H9 (cell line): ENCODE measurements at regions not wholly inside any gene's neighbourhood (a gene's known extent, or its start where the extent isn't known, plus 50 kb on each side); places are given as distances from the start of the nearest gene placed in this dataset.
A peak's percentile ranks its signal among the peaks of the same experiment; 100 is the strongest.

Source experiments
- DNase-seq: peaks from one replicate; pipeline ENCODE4 v3.0.0-alpha.2; 2017
- H2AFZ ChIP-seq: one replicate; pipeline ENCODE4 v1.6.1; 2013; ENCODE audit warnings: mild to moderate bottlenecking, low read length, control low read depth, moderate library complexity
- H2AK5ac ChIP-seq: 2 replicates; pipeline ENCODE4 v1.6.1; 2013; ENCODE audit warnings: low read length, control low read depth, mixed read lengths; ENCODE audit not compliant: insufficient read length
- H2BK120ac ChIP-seq: one replicate; pipeline ENCODE4 v1.6.1; 2013; ENCODE audit warnings: low read depth, mild to moderate bottlenecking, low read length, control low read depth, inconsistent platforms; ENCODE audit not compliant: poor library complexity, severe bottlenecking
- H2BK12ac ChIP-seq: 2 replicates; pipeline ENCODE4 v1.6.1; 2013; ENCODE audit warnings: low read length, control low read depth, mixed read lengths, low read depth; ENCODE audit not compliant: insufficient read length
- H2BK15ac ChIP-seq: 2 replicates; pipeline ENCODE4 v1.6.1; 2013; ENCODE audit warnings: low read depth, low read length, control low read depth
- H2BK20ac ChIP-seq: one replicate; pipeline ENCODE4 v1.6.1; 2013; ENCODE audit warnings: low read depth, mild to moderate bottlenecking, low read length, control low read depth, inconsistent platforms; ENCODE audit not compliant: poor library complexity, severe bottlenecking
- H2BK5ac ChIP-seq: 2 replicates; pipeline ENCODE4 v1.6.1; 2013; ENCODE audit warnings: low read length, control low read depth, mixed read lengths; ENCODE audit not compliant: insufficient read length
- H3K14ac ChIP-seq: 2 replicates; pipeline ENCODE4 v1.6.1; 2013; ENCODE audit warnings: low read length, control low read depth; ENCODE audit not compliant: insufficient read depth
- H3K18ac ChIP-seq: 2 replicates; pipeline ENCODE4 v1.6.1; 2013; ENCODE audit warnings: low read depth, mild to moderate bottlenecking, mixed read lengths, low read length, control low read depth; ENCODE audit not compliant: insufficient read length
- H3K23ac ChIP-seq: 2 replicates; pipeline ENCODE4 v1.6.1; 2013; ENCODE audit warnings: low read length, control low read depth, mixed read lengths, low read depth; ENCODE audit not compliant: insufficient read length
- H3K23me2 ChIP-seq: 2 replicates; pipeline ENCODE4 v1.6.1; 2013; ENCODE audit warnings: low read depth, mild to moderate bottlenecking, mixed read lengths, low read length, control low read depth; ENCODE audit not compliant: insufficient read length, poor library complexity, severe bottlenecking
- H3K27ac ChIP-seq: 2 replicates; pipeline ENCODE4 v1.5.1; 2013; ENCODE audit warnings: low read length, control low read depth, mixed read lengths, low read depth; ENCODE audit not compliant: insufficient read length
- H3K27me3 ChIP-seq: 2 replicates; pipeline ENCODE4 v1.6.1; 2013; ENCODE audit warnings: low read length, control low read depth, inconsistent platforms; ENCODE audit not compliant: insufficient read depth
- H3K4ac ChIP-seq: 2 replicates; pipeline ENCODE4 v1.6.1; 2013; ENCODE audit warnings: low read depth, mild to moderate bottlenecking, control low read depth, inconsistent platforms, low read length, moderate library complexity
- H3K4me1 ChIP-seq: 2 replicates; pipeline ENCODE4 v1.6.1; 2013; ENCODE audit warnings: low read length, control low read depth, inconsistent platforms; ENCODE audit not compliant: insufficient read depth
- H3K4me2 ChIP-seq: 2 replicates; pipeline ENCODE4 v1.6.1; 2013; ENCODE audit warnings: low read length, control low read depth, mixed read lengths; ENCODE audit not compliant: insufficient read length, insufficient read depth
- H3K56ac ChIP-seq: 2 replicates; pipeline ENCODE4 v1.6.1; 2013; ENCODE audit warnings: low read depth, mild to moderate bottlenecking, mixed read lengths, low read length, control low read depth; ENCODE audit not compliant: insufficient read length
- H3K79me1 ChIP-seq: 2 replicates; pipeline ENCODE4 v1.6.1; 2013; ENCODE audit warnings: low read depth, mild to moderate bottlenecking, moderate library complexity, low read length, control low read depth, inconsistent platforms; ENCODE audit not compliant: insufficient read depth, poor library complexity, severe bottlenecking
- H3K79me2 ChIP-seq: 2 replicates; pipeline ENCODE4 v1.6.1; 2013; ENCODE audit warnings: low read length, control low read depth, inconsistent platforms; ENCODE audit not compliant: insufficient read depth
- H3K9ac ChIP-seq: 2 replicates; pipeline ENCODE4 v1.6.1; 2013; ENCODE audit warnings: low read length, control low read depth, mixed read lengths; ENCODE audit not compliant: insufficient read length; ENCODE audit errors: extremely low read depth
- H3K9me3 ChIP-seq: one replicate; pipeline ENCODE4 v1.6.1; 2013; ENCODE audit warnings: low read depth, low read length, inconsistent platforms; ENCODE audit not compliant: control insufficient read depth
- H3T11ph ChIP-seq: one replicate; pipeline ENCODE4 v1.6.1; 2013; ENCODE audit warnings: mild to moderate bottlenecking, low read length, control low read depth, inconsistent platforms
- H4K20me1 ChIP-seq: one replicate; pipeline ENCODE4 v1.6.1; 2013; ENCODE audit not compliant: control insufficient read depth, insufficient read length, insufficient read depth
- H4K5ac ChIP-seq: 2 replicates; pipeline ENCODE4 v1.6.1; 2013; ENCODE audit warnings: low read depth, mild to moderate bottlenecking, mixed read lengths, low read length, control low read depth; ENCODE audit not compliant: insufficient read length
- H4K8ac ChIP-seq: replicated peaks from 2 replicates; pipeline ENCODE4 v1.6.1; 2013; ENCODE audit warnings: low read length, control low read depth, mixed read lengths, low read depth; ENCODE audit not compliant: insufficient read length
- H4K91ac ChIP-seq: 2 replicates; pipeline ENCODE4 v1.6.1; 2013; ENCODE audit warnings: low read depth, mild to moderate bottlenecking, moderate library complexity, mixed read lengths, low read length, control low read depth; ENCODE audit not compliant: insufficient read length
- H3K27ac Mint-ChIP-seq, 3 experiments: 2 replicates in 2 of 3; 3 replicates in 1 of 3; pipeline ENCODE4 v1.8.0; 2020 to 2021; ENCODE audit warnings: mixed read lengths in 3 of 3, mild to moderate bottlenecking in 1 of 3, moderate library complexity in 1 of 3
- H3K27me3 Mint-ChIP-seq: 2 replicates; pipeline ENCODE4 v1.8.0; 2021; ENCODE audit warnings: low read depth, mild to moderate bottlenecking, moderate library complexity, mixed read lengths
- H3K36me3 Mint-ChIP-seq, 3 experiments: 2 replicates in 2 of 3; 3 replicates in 1 of 3; pipeline ENCODE4 v1.8.0; 2020 to 2021; ENCODE audit warnings: low read depth in 3 of 3, mixed read lengths in 3 of 3; ENCODE audit not compliant: insufficient read depth in 1 of 3
- H3K4me1 Mint-ChIP-seq, 2 experiments: 2 replicates each; pipeline ENCODE4 v1.8.0; 2020; ENCODE audit warnings: mixed read lengths in 2 of 2
- H3K4me3 Mint-ChIP-seq, 2 experiments: 2 replicates in 1 of 2; 3 replicates in 1 of 2; pipeline ENCODE4 v1.8.0; 2020 to 2021; ENCODE audit warnings: mild to moderate bottlenecking in 2 of 2, mixed read lengths in 2 of 2, moderate library complexity in 1 of 2
- H3K9me3 Mint-ChIP-seq, 2 experiments: 2 replicates in 1 of 2; 3 replicates in 1 of 2; pipeline ENCODE4 v1.8.0; 2020; ENCODE audit warnings: mild to moderate bottlenecking in 2 of 2, mixed read lengths in 2 of 2, moderate library complexity in 1 of 2
- CTCF ChIP-seq: fragments of 200-600 bp; sonication (generic); conservative IDR thresholded peaks from 3 replicates; pipeline ENCODE4 v1.8.0; 2021; ENCODE audit warnings: antibody characterized with exemption, mild to moderate bottlenecking
- WGBS: extraction: QIAGEN DNeasy Blood & Tissue Kit; methylation state at CpG from one replicate; pipeline ENCODE4 v1.1.7; 2013; ENCODE audit warnings: missing lambda C conversion rate, low lambda C conversion rate, mixed read lengths; ENCODE audit not compliant: insufficient read length; ENCODE audit errors: extremely low coverage; 5-methylcytosine and 5-hydroxymethylcytosine counted together

- no peaks in the 10 kb centered on the region for H3K23me2 ChIP-seq
- no peak overlapping the region for H2BK12ac ChIP-seq
- H3K4me2 ChIP-seq, result no peak overlapping the region
- H3K27ac ChIP-seq, result no peak overlapping the region
- no peak overlapping the region for H3K23ac ChIP-seq
- no peak overlapping the region for H3K56ac ChIP-seq
- H3K4me1 Mint-ChIP-seq, result peaks cover 31 to 34% of the 10 kb centered on the region in 2 experiments
- no CpG with 5 or more reads among the region's 6 CpGs for WGBS
- H4K20me1 ChIP-seq, result no peaks in the 10 kb centered on the region
- no peak overlapping the region for H3K9ac ChIP-seq
- TF ChIP-seq CTCF, result no peak
- no peak overlapping the region for H4K91ac ChIP-seq
- peak overlapping the region in 1 of 3 experiments; percentile 31; a peak in 2 of 7 replicates for H3K27ac Mint-ChIP-seq
- H2BK120ac ChIP-seq, result no peak overlapping the region
- peaks cover 2% of the 10 kb centered on the region; the same call in 1 of the 2 replicates for H3K27me3 Mint-ChIP-seq
- no peak overlapping the region for H3K18ac ChIP-seq
- H3K79me2 ChIP-seq, result no peaks in the 10 kb centered on the region
- peaks cover 31 to 42% (median 33%) of the 10 kb centered on the region in 3 experiments for H3K36me3 Mint-ChIP-seq
- H4K8ac ChIP-seq, result no peak overlapping the region
- no peaks in the 10 kb centered on the region for H3K79me1 ChIP-seq
- peaks cover 8% of the 10 kb centered on the region; the same call in 1 of the 2 replicates for H3K4me1 ChIP-seq
- H3T11ph ChIP-seq, result no peak overlapping the region
- peaks cover 32 to 34% of the 10 kb centered on the region in 2 experiments for H3K9me3 Mint-ChIP-seq
- H4K5ac ChIP-seq, result no peak overlapping the region
- H3K9me3 ChIP-seq, result peaks cover 27% of the 10 kb centered on the region
- no peak for DNase-seq
- H2BK20ac ChIP-seq, result no peak overlapping the region
- no peak overlapping the region for H2AK5ac ChIP-seq
- no peak overlapping the region for H2AFZ ChIP-seq
- no peaks in the 10 kb centered on the region for H3K27me3 ChIP-seq
- H2BK15ac ChIP-seq, result no peak overlapping the region
- H2BK5ac ChIP-seq, result no peak overlapping the region
- H3K14ac ChIP-seq, result no peak overlapping the region
- no peak overlapping the region for H3K4ac ChIP-seq
- no peak overlapping the region for H3K4me3 Mint-ChIP-seq
These were observed 54.1 kb upstream of the ARL4D start for GRCh38 chr17:43344685-43345084.
